ENCODE measurements at regions not wholly inside any gene's neighbourhood (a gene's known extent, or its start where the extent isn't known, plus 50 kb on each side); places are given as distances from the start of the nearest gene placed in this dataset.

- TF ChIP-seq NFATC4 (CRISPR knock-in tag; IDR thresholded peaks at IDR 0.05) (no peak), NR2C2 (CRISPR knock-in tag; IDR thresholded peaks at IDR 0.05) (no peak), ZNF416 (CRISPR knock-in tag; IDR thresholded peaks at IDR 0.05) (no peak), NFE2L1 (CRISPR knock-in tag; IDR thresholded peaks at IDR 0.05) (no peak), ETV6 (CRISPR knock-in tag; IDR thresholded peaks at IDR 0.05) (no peak), ZNF219 (CRISPR knock-in tag; IDR thresholded peaks at IDR 0.05; ENCODE audit: borderline replicate concordance) (no peak), ELF4 (CRISPR knock-in tag; IDR thresholded peaks at IDR 0.05; ENCODE audit: low read depth) (no peak), ARID4B (CRISPR knock-in tag; IDR thresholded peaks at IDR 0.05; ENCODE audit: borderline replicate concordance) (no peak), JUN (CRISPR knock-in tag; IDR thresholded peaks at IDR 0.05) (no peak), RELA (CRISPR knock-in tag; IDR thresholded peaks at IDR 0.05; ENCODE audit: borderline replicate concordance) (no peak), USF1 (CRISPR knock-in tag; IDR thresholded peaks at IDR 0.05) (no peak), CBFB (CRISPR knock-in tag; IDR thresholded peaks at IDR 0.05; ENCODE audit: low read depth) (no peak)
- TF ChIP-seq, protein P1, sequence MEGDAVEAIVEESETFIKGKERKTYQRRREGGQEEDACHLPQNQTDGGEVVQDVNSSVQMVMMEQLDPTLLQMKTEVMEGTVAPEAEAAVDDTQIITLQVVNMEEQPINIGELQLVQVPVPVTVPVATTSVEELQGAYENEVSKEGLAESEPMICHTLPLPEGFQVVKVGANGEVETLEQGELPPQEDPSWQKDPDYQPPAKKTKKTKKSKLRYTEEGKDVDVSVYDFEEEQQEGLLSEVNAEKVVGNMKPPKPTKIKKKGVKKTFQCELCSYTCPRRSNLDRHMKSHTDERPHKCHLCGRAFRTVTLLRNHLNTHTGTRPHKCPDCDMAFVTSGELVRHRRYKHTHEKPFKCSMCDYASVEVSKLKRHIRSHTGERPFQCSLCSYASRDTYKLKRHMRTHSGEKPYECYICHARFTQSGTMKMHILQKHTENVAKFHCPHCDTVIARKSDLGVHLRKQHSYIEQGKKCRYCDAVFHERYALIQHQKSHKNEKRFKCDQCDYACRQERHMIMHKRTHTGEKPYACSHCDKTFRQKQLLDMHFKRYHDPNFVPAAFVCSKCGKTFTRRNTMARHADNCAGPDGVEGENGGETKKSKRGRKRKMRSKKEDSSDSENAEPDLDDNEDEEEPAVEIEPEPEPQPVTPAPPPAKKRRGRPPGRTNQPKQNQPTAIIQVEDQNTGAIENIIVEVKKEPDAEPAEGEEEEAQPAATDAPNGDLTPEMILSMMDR (IDR thresholded peaks at IDR 0.05) = 0 out of 2 replicates have a peak, but pooled peaks have one; percentile 23
These were observed 146.5 kb upstream of the RAG2 start for GRCh38 chr11:36744375-36745168.

Measured in WTC11 (cell line).